ENCODE measurements at regions not wholly inside any gene's neighbourhood (a gene's known extent, or its start where the extent isn't known, plus 50 kb on each side); places are given as distances from the start of the nearest gene placed in this dataset.

GRCh38 chr18:46324087-46324955 lies 220.1 kb downstream of the HAUS1 start:
- Histone ChIP-seq H3K27me3 (no peaks in the 10 kb centered on the region), H3K9me3 (no peaks in the 10 kb centered on the region), H3K4me3 (no peak overlapping the region), H3K27ac (no peak overlapping the region), H3K36me3 (no peaks in the 10 kb centered on the region), H3K4me1 (peaks cover 0 to 3% (median 0%) of the 10 kb centered on the region in 4 donors)
- 90 to 96% methylated on average over 4 of the region's 4 CpGs for WGBS, 2 donors
- no peak for DNase-seq (ENCODE audit: low spot score in 2 of 2)
- no peak for TF ChIP-seq POLR2A (IDR thresholded peaks at IDR 0.05)
- no peak for TF ChIP-seq EP300 (IDR thresholded peaks at IDR 0.05)
- TF ChIP-seq, protein P1, sequence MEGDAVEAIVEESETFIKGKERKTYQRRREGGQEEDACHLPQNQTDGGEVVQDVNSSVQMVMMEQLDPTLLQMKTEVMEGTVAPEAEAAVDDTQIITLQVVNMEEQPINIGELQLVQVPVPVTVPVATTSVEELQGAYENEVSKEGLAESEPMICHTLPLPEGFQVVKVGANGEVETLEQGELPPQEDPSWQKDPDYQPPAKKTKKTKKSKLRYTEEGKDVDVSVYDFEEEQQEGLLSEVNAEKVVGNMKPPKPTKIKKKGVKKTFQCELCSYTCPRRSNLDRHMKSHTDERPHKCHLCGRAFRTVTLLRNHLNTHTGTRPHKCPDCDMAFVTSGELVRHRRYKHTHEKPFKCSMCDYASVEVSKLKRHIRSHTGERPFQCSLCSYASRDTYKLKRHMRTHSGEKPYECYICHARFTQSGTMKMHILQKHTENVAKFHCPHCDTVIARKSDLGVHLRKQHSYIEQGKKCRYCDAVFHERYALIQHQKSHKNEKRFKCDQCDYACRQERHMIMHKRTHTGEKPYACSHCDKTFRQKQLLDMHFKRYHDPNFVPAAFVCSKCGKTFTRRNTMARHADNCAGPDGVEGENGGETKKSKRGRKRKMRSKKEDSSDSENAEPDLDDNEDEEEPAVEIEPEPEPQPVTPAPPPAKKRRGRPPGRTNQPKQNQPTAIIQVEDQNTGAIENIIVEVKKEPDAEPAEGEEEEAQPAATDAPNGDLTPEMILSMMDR (IDR thresholded peaks at IDR 0.05), result no peak

GRCh38 chr18:46325895-46326294 lies 221.7 kb downstream of the HAUS1 start:
- H3K4me3 ChIP-seq, result no peak overlapping the region
- TF ChIP-seq POLR2A (IDR thresholded peaks at IDR 0.05) (no peak), EP300 (IDR thresholded peaks at IDR 0.05) (no peak)
- TF ChIP-seq, protein P1 (IDR thresholded peaks at IDR 0.05), result no peak
- no peak for DNase-seq (ENCODE audit: low spot score in 2 of 2)
- H3K4me1 ChIP-seq, result peaks cover 0 to 3% (median 0%) of the 10 kb centered on the region in 4 donors
- no peaks in the 10 kb centered on the region for H3K27me3 ChIP-seq
- no peaks in the 10 kb centered on the region for H3K9me3 ChIP-seq
- 87 to 89% methylated on average over 12 of the region's 12 CpGs for WGBS, 2 donors
- H3K36me3 ChIP-seq, result no peaks in the 10 kb centered on the region
- no peak overlapping the region for H3K27ac ChIP-seq

- Histone ChIP-seq H3K27me3 (peaks cover 0 to 9% of the 10 kb centered on the region in 2 donors), H3K9me3 (no peaks in the 10 kb centered on the region), H3K36me3 (no peaks in the 10 kb centered on the region), H3K4me1 (peaks cover 0 to 19% (median 1%) of the 10 kb centered on the region in 4 donors), H3K4me3 (no peak overlapping the region), H3K27ac (no peak overlapping the region)
- DNase-seq (ENCODE audit: low spot score in 2 of 2), result no peak
- TF ChIP-seq POLR2A (IDR thresholded peaks at IDR 0.05) (no peak), EP300 (IDR thresholded peaks at IDR 0.05) (no peak)
- TF ChIP-seq, protein P1 (IDR thresholded peaks at IDR 0.05), result no peak
- 72 to 81% methylated on average over 8 of the region's 8 CpGs for WGBS, 2 donors
Measured at GRCh38 chr18:46329736-46330246, 225.6 kb downstream of the HAUS1 start.

DNA sequence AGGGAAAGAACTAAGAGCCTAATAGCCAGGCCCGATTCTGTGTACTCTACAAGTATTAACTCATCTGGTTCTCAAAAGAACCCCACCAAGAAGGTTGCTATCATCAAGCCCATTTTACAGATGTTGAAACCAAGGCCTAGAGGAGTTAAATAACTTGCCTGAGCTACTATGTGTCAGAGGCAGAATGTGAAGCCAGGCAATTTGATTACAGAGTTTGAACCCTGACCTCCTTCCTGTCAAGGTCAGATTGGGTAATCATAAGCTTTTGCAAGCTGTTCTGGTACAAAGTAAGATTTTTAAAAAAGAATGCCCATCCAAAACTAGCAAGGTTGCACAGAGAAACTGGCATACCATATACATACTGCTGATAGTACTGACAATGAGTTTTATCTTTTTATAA lies 227.1 kb downstream of the HAUS1 start:
- H3K4me1 ChIP-seq, result peaks cover 0 to 33% (median 8%) of the 10 kb centered on the region in 4 donors
- H3K4me3 ChIP-seq, result no peak overlapping the region
- no peak overlapping the region for H3K27ac ChIP-seq
- 71 to 86% methylated on average over 1 of the region's 1 CpG for WGBS, 2 donors
- DNase-seq (ENCODE audit: low spot score in 2 of 2), result no peak
- H3K27me3 ChIP-seq, result peaks cover 0 to 20% of the 10 kb centered on the region in 2 donors
- no peak for TF ChIP-seq POLR2A (IDR thresholded peaks at IDR 0.05)
- TF ChIP-seq EP300 (IDR thresholded peaks at IDR 0.05), result no peak
- TF ChIP-seq, protein P1 (IDR thresholded peaks at IDR 0.05), result no peak
- H3K9me3 ChIP-seq, result no peaks in the 10 kb centered on the region
- no peaks in the 10 kb centered on the region for H3K36me3 ChIP-seq

DNA sequence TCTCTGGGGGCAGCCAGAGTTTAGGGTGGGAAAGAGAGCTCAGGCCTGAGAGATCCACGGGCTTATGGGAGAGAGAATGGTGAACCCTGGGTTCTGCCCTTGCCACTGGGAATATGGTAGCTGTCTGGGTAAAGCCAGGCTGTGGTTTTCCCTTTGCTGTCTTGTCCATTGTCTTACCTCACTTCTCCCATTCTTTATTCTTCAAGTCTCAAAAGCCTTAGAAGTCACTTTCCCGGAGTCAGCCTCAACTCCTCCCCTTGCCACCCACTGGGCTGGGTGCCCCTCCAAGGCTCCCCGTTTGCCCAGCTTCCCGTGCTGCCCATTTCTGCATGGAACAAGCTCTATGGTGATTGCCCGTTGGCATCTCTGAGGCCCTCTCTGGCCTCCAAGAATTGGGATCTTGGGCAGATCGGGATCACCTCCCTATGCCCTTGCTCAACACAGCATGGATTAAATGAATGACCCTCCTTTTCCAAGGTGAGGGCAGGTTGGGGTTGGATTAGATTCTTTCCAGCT lies 228.2 kb downstream of the HAUS1 start:
- Histone ChIP-seq H3K36me3 (no peaks in the 10 kb centered on the region), H3K27ac (no peak overlapping the region), H3K4me1 (peaks cover 0 to 39% (median 8%) of the 10 kb centered on the region in 4 donors), H3K4me3 (no peak overlapping the region), H3K9me3 (no peaks in the 10 kb centered on the region), H3K27me3 (peaks cover 0 to 20% of the 10 kb centered on the region in 2 donors)
- WGBS, 2 donors, result 71 to 79% methylated on average over 6 of the region's 6 CpGs
- DNase-seq (ENCODE audit: low spot score in 2 of 2), result no peak
- TF ChIP-seq POLR2A (IDR thresholded peaks at IDR 0.05) (no peak), EP300 (IDR thresholded peaks at IDR 0.05) (no peak)
- TF ChIP-seq, protein P1 (IDR thresholded peaks at IDR 0.05), result no peak

All from tibial nerve (tissue), 4 donors.